ENCODE measurements at regions not wholly inside any gene's neighbourhood (a gene's known extent, or its start where the extent isn't known, plus 50 kb on each side); places are given as distances from the start of the nearest gene placed in this dataset.
A peak's percentile ranks its signal among the peaks of the same experiment; 100 is the strongest.

DNA sequence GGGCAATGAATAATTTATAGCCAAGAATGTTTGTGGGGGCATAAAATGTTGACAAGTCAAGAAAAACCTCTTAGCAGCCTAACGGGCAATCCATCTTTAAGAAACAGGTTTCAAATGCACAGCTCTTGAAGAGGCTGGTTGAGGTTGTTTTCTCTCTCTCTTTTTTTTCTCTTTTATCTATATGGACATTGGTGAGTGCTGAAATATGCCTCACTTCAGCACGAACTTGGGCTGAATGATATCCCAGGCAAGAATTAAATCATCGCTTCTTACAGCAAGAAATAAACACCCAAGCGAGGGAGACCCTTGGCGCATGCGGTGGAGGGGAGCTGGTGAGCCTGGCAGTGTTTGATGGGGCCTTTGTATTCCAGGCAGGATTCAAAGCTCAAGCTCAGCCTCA is 160.9 kb downstream of the OAT start:
- Histone ChIP-seq H3K27ac (no peak overlapping the region), H3K4me1 (no peaks in the 10 kb centered on the region), H3K9me3 (no peaks in the 10 kb centered on the region), H3K36me3 (no peaks in the 10 kb centered on the region), H3K4me3 (no peak overlapping the region), H3K27me3 (no peaks in the 10 kb centered on the region)
- TF ChIP-seq POLR2A (IDR thresholded peaks at IDR 0.05): no peak
- TF ChIP-seq, protein P1, sequence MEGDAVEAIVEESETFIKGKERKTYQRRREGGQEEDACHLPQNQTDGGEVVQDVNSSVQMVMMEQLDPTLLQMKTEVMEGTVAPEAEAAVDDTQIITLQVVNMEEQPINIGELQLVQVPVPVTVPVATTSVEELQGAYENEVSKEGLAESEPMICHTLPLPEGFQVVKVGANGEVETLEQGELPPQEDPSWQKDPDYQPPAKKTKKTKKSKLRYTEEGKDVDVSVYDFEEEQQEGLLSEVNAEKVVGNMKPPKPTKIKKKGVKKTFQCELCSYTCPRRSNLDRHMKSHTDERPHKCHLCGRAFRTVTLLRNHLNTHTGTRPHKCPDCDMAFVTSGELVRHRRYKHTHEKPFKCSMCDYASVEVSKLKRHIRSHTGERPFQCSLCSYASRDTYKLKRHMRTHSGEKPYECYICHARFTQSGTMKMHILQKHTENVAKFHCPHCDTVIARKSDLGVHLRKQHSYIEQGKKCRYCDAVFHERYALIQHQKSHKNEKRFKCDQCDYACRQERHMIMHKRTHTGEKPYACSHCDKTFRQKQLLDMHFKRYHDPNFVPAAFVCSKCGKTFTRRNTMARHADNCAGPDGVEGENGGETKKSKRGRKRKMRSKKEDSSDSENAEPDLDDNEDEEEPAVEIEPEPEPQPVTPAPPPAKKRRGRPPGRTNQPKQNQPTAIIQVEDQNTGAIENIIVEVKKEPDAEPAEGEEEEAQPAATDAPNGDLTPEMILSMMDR (IDR thresholded peaks at IDR 0.05): no peak
- no peak for DNase-seq

DNA sequence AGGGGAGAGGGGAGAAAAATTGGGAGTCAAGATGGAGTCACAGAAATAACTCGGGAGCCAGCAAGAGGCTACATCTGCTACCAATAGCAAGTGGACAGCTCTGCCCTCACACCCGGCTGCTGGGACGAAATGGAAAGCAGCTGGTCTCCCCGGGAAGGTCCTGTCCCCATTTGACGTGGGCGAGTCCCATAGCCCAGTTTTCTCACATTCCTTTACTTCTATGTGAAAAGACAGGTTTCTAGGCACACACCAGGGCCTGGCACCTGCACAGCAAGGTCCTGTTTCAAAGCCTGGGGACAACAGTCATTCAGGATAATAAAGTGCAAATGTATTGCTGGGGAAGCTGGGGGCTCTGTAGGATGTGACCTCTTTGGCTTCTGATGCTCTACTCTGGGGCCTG is 162.6 kb downstream of the OAT start:
- TF ChIP-seq, protein P1 (IDR thresholded peaks at IDR 0.05): no peak
- TF ChIP-seq POLR2A (IDR thresholded peaks at IDR 0.05): no peak
- H3K36me3 ChIP-seq: no peaks in the 10 kb centered on the region
- H3K4me1 ChIP-seq: no peaks in the 10 kb centered on the region
- no peak for DNase-seq
- H3K27ac ChIP-seq: no peak overlapping the region
- H3K27me3 ChIP-seq: no peaks in the 10 kb centered on the region
- no peaks in the 10 kb centered on the region for H3K9me3 ChIP-seq
- H3K4me3 ChIP-seq: no peak overlapping the region

GRCh38 chr10:124255556-124255955 is 162.2 kb upstream of the CHST15 start:
- TF ChIP-seq, protein P1 (IDR thresholded peaks at IDR 0.05): no peak
- TF ChIP-seq POLR2A (IDR thresholded peaks at IDR 0.05): no peak
- no peaks in the 10 kb centered on the region for H3K9me3 ChIP-seq
- no peaks in the 10 kb centered on the region for H3K36me3 ChIP-seq
- peak overlapping the region in 1 of 4 donors; percentile 5 for H3K27ac ChIP-seq
- no peak for DNase-seq
- H3K4me3 ChIP-seq: no peak overlapping the region
- H3K27me3 ChIP-seq: no peaks in the 10 kb centered on the region
- H3K4me1 ChIP-seq: no peaks in the 10 kb centered on the region

DNA sequence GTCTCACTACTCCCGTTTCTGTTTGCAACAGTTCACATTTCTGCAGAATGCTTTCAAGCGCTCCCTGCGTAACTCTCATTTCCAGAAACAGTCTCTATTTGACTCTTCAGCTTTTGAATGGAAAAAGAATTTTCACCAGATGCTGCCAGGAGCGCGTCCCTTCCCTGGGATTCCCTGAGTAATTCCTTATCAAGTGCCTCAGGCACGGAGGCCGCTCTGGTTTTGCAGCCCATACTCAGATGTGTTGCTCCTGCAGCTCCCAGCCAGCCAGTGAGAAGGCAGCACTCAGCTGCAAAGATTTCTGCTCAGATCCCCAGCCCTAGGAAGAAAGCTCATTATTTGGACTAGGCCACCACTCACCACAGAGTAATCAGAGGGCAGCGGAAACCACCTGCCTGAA is 161.1 kb upstream of the CHST15 start:
- no peak for DNase-seq

GRCh38 chr10:124253006-124253405 is 159.6 kb upstream of the CHST15 start:
- Histone ChIP-seq H3K27me3 (no peaks in the 10 kb centered on the region), H3K4me3 (no peak overlapping the region), H3K27ac (no peak overlapping the region), H3K9me3 (no peaks in the 10 kb centered on the region), H3K4me1 (no peaks in the 10 kb centered on the region), H3K36me3 (no peaks in the 10 kb centered on the region)
- TF ChIP-seq, protein P1 (IDR thresholded peaks at IDR 0.05): no peak
- no peak for TF ChIP-seq POLR2A (IDR thresholded peaks at IDR 0.05)
- DNase-seq: no peak

More for the DNA sequence above, 161.1 kb upstream of the CHST15 start:
- no peaks in the 10 kb centered on the region for H3K27me3 ChIP-seq
- TF ChIP-seq POLR2A (IDR thresholded peaks at IDR 0.05): no peak
- TF ChIP-seq, protein P1 (IDR thresholded peaks at IDR 0.05): no peak
- peak overlapping the region in 1 of 4 donors; percentile 21 for H3K27ac ChIP-seq
- H3K9me3 ChIP-seq: no peaks in the 10 kb centered on the region
- no peak overlapping the region for H3K4me3 ChIP-seq
- no peaks in the 10 kb centered on the region for H3K4me1 ChIP-seq
- H3K36me3 ChIP-seq: no peaks in the 10 kb centered on the region

DNA sequence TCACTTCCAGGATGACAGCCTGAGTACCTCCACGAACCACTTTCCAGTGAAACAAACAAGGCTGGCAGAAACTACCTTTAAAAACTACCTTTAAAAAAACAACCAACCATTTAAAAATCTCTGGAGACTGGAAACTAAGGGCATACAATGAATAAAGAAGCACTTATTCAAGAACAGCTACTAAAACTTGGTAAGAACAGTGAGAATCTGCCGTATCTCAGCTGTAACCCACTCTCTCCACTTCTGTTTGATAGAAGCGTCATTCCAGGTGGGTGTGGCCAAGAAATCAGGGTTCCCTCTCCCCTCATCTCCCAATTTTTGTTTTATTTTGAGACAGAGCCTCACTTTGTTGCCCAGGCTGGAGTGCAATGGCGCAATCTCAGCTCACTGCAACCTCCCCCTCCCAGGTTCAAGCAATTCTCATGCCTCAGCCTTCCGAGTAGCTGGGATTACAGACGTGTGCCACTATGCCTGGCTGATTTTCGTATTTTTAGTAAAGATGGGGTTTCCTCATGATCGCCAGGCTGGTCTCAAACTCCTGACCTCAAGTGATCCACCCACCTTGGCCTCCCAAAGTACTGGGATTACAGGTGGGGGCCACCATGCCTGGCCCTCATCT is 158.8 kb upstream of the CHST15 start:
- no peaks in the 10 kb centered on the region for H3K4me1 ChIP-seq
- H3K27me3 ChIP-seq: no peaks in the 10 kb centered on the region
- TF ChIP-seq, protein P1 (IDR thresholded peaks at IDR 0.05): no peak
- TF ChIP-seq POLR2A (IDR thresholded peaks at IDR 0.05): no peak
- H3K27ac ChIP-seq: no peak overlapping the region
- H3K9me3 ChIP-seq: no peaks in the 10 kb centered on the region
- no peaks in the 10 kb centered on the region for H3K36me3 ChIP-seq
- H3K4me3 ChIP-seq: no peak overlapping the region
- DNase-seq: no peak

Measured in Peyer's patch (tissue), 4 donors.